ENCODE measurements at regions not wholly inside any gene's neighbourhood (a gene's known extent, or its start where the extent isn't known, plus 50 kb on each side); places are given as distances from the start of the nearest gene placed in this dataset.

GRCh38 chr7:131057015-131057793 is 270.5 kb upstream of the MKLN1 start:
- TF ChIP-seq CTCF (IDR thresholded peaks at IDR 0.05; ENCODE audit: extremely low read depth in 1 of 2, insufficient read depth in 1 of 2, low read depth in 1 of 2, low read length in 2 of 2) (no peak), JUN (IDR thresholded peaks at IDR 0.05; ENCODE audit: borderline replicate concordance, insufficient read depth, insufficient read length, low read depth) (no peak), POLR2A (IDR thresholded peaks at IDR 0.05; ENCODE audit: low read depth, low read length) (no peak), EZH2 (IDR thresholded peaks at IDR 0.05; ENCODE audit: borderline replicate concordance, low read depth, low read length, severe bottlenecking) (no peak), MAX (IDR thresholded peaks at IDR 0.05; ENCODE audit: insufficient read depth, insufficient read length) (peak; percentile 77), FOS (IDR thresholded peaks at IDR 0.05; ENCODE audit: borderline replicate concordance, insufficient read depth, low read length) (no peak), MYC (IDR thresholded peaks at IDR 0.05; ENCODE audit: low read depth, low read length) (no peak), POLR2AphosphoS5 (IDR thresholded peaks at IDR 0.05; ENCODE audit: insufficient read depth, low read depth, low read length) (no peak), GATA2 (IDR thresholded peaks at IDR 0.05; ENCODE audit: insufficient read depth, insufficient read length, low read depth, low read length) (no peak)
